Head of caudate nucleus (tissue), 42 donors: ENCODE measurements at regions not wholly inside any gene's neighbourhood (a gene's known extent, or its start where the extent isn't known, plus 50 kb on each side); places are given as distances from the start of the nearest gene placed in this dataset.
"Not testable (repeated sequence)": the region's sequence is repeated elsewhere in the genome, so short reads cannot be mapped to it uniquely, and the experiment has no call there.

ENCODE experiments used
- DNase-seq, 42 donors: peaks; one replicate each; pipeline versions ENCODE4 v3.0.0 to v3.0.0-alpha.2; 2020 to 2021; ENCODE audit warnings: mixed read lengths in 7 of 42
- intact Hi-C: fragments of 100-400 bp; cut with DNase I; formaldehyde crosslinking; loops from one replicate; pipeline ENCODE4 v1.15.0; 2022

GRCh38 chr7:23887660-23888059 is 177.6 kb downstream of the STK31 start:
- intact Hi-C loops = no loop called here
- DNase-seq = no peak

GRCh38 chr7:23888958-23889357 is 178.9 kb downstream of the STK31 start:
- intact Hi-C loops = no loop called here
- no peak for DNase-seq

- no peak for DNase-seq
- intact Hi-C loops = no loop called here
Measured at GRCh38 chr7:23889566-23889965, 179.5 kb downstream of the STK31 start.

- no peak for DNase-seq
- intact Hi-C loops = no loop called here
Measured at GRCh38 chr7:23892019-23892418, 182.0 kb downstream of the STK31 start.

GRCh38 chr7:23893176-23893941 is 183.3 kb downstream of the STK31 start:
- DNase-seq = no peak
- intact Hi-C loops = no loop called here

GRCh38 chr7:23893942-23894891 is 184.2 kb downstream of the STK31 start:
- DNase-seq = no peak
- intact Hi-C loops = no loop called here

- intact Hi-C loops = no loop called here
- DNase-seq = no peak
Measured at GRCh38 chr7:23894892-23895569, 185.0 kb downstream of the STK31 start.

- DNase-seq = peak in 2 of 42 donors; percentile 8 to 13
- intact Hi-C loops = no loop called here
Measured at GRCh38 chr7:23895666-23896096, 185.7 kb downstream of the STK31 start.

GRCh38 chr7:23898619-23899018 is 188.6 kb downstream of the STK31 start:
- no peak for DNase-seq
- intact Hi-C loops = no loop called here

- DNase-seq, intact Hi-C loops: not testable (repeated sequence)
Measured at GRCh38 chr7:23904901-23905300, 194.9 kb downstream of the STK31 start.

- intact Hi-C loops = no loop called here
- no peak for DNase-seq
Measured at GRCh38 chr7:23907012-23907411, 197.0 kb downstream of the STK31 start.

GRCh38 chr7:23909426-23909825 is 199.4 kb downstream of the STK31 start:
- no peak for DNase-seq
- intact Hi-C loops = no loop called here

- intact Hi-C loops = no loop called here
- no peak for DNase-seq
Measured at GRCh38 chr7:23912065-23912464, 202.0 kb downstream of the STK31 start.

- intact Hi-C loops = no loop called here
- peak in 1 of 42 donors; percentile 10 for DNase-seq
Measured at GRCh38 chr7:23913016-23913415, 203.0 kb downstream of the STK31 start.

- intact Hi-C loops = no loop called here
- peak in 1 of 42 donors; percentile 16 for DNase-seq
Measured at GRCh38 chr7:23915236-23915635, 205.2 kb downstream of the STK31 start.

- no peak for DNase-seq
- intact Hi-C loops = no loop called here
Measured at GRCh38 chr7:23918286-23918685, 208.3 kb downstream of the STK31 start.

GRCh38 chr7:23918856-23919255 is 208.8 kb downstream of the STK31 start:
- intact Hi-C loops = no loop called here
- no peak for DNase-seq

- DNase-seq = no peak
- intact Hi-C loops = no loop called here
Measured at GRCh38 chr7:23925088-23925487, 215.1 kb downstream of the STK31 start.

GRCh38 chr7:23927709-23928417 is 217.8 kb downstream of the STK31 start:
- peak in 8 of 42 donors; percentile 16 to 56 (median 34) for DNase-seq
- intact Hi-C loops = no loop called here
